ENCODE measurements at regions not wholly inside any gene's neighbourhood (a gene's known extent, or its start where the extent isn't known, plus 50 kb on each side); places are given as distances from the start of the nearest gene placed in this dataset.

DNA sequence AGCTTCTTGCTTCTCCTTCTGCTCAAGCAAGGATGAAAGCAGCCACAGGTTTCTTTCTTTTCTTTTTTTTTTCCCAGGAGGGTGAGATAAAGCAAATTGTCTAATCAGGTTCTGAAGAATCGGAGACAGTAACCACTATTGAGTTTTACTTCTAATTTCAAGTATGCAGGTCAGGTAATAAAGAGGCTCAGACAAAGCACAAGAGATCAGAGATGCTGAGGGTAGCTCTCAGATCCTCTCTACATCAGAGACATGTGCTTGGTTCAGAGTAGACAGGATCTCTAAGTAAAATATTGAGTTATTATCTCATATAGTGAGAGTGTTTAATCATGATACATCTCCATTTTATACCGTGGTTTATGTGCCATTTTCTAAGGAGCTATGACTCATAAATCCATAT, 168.5 kb downstream of the NFKBIZ start:
- WGBS (ENCODE audit: insufficient coverage, low coverage, low lambda C conversion rate, missing lambda C conversion rate) = 63% methylated on average over 2 of the region's 2 CpGs
- no peak for TF ChIP-seq POLR2A (IDR thresholded peaks at IDR 0.05)
- TF ChIP-seq, protein P1, sequence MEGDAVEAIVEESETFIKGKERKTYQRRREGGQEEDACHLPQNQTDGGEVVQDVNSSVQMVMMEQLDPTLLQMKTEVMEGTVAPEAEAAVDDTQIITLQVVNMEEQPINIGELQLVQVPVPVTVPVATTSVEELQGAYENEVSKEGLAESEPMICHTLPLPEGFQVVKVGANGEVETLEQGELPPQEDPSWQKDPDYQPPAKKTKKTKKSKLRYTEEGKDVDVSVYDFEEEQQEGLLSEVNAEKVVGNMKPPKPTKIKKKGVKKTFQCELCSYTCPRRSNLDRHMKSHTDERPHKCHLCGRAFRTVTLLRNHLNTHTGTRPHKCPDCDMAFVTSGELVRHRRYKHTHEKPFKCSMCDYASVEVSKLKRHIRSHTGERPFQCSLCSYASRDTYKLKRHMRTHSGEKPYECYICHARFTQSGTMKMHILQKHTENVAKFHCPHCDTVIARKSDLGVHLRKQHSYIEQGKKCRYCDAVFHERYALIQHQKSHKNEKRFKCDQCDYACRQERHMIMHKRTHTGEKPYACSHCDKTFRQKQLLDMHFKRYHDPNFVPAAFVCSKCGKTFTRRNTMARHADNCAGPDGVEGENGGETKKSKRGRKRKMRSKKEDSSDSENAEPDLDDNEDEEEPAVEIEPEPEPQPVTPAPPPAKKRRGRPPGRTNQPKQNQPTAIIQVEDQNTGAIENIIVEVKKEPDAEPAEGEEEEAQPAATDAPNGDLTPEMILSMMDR (IDR thresholded peaks at IDR 0.05) = no peak
- no peaks in the 10 kb centered on the region for H3K27me3 ChIP-seq
- H3K4me1 ChIP-seq = no peaks in the 10 kb centered on the region
- ATAC-seq (no peak), DNase-seq (no peak)
- no peaks in the 10 kb centered on the region for H3K9me3 ChIP-seq
- H3K4me3 ChIP-seq = no peak overlapping the region
- intact Hi-C loops (cut with DNase I) = no loop called here
- H3K27ac ChIP-seq = no peak overlapping the region
- no peaks in the 10 kb centered on the region for H3K36me3 ChIP-seq

DNA sequence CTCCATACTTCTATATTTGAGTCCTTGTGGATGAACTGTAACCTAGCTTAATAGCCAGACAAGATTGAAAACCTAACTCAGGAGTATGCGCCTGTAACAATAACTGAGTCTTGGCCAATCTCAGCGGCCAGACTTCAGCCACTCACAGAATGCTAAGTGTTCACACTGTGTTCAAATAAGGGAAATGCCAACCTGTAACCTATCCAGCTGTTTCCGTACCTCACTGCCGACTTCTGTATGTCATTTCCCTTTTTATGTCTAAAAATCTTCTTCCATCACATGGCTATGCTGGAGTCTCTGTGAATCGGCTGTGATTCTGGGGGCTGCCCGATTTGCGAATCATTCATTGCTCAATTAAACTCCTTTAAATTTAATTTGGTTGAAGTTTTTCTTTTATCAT, 169.2 kb downstream of the NFKBIZ start:
- intact Hi-C loops (cut with DNase I) = no loop called here
- H3K36me3 ChIP-seq = no peaks in the 10 kb centered on the region
- TF ChIP-seq, protein P1 (IDR thresholded peaks at IDR 0.05) = no peak
- TF ChIP-seq POLR2A (IDR thresholded peaks at IDR 0.05) = no peak
- H3K9me3 ChIP-seq = no peaks in the 10 kb centered on the region
- WGBS (ENCODE audit: insufficient coverage, low coverage, low lambda C conversion rate, missing lambda C conversion rate) = 57% methylated on average over 7 of the region's 7 CpGs
- H3K27me3 ChIP-seq = no peaks in the 10 kb centered on the region
- H3K4me1 ChIP-seq = no peaks in the 10 kb centered on the region
- H3K27ac ChIP-seq = no peak overlapping the region
- H3K4me3 ChIP-seq = no peak overlapping the region
- ATAC-seq (no peak), DNase-seq (no peak)

DNA sequence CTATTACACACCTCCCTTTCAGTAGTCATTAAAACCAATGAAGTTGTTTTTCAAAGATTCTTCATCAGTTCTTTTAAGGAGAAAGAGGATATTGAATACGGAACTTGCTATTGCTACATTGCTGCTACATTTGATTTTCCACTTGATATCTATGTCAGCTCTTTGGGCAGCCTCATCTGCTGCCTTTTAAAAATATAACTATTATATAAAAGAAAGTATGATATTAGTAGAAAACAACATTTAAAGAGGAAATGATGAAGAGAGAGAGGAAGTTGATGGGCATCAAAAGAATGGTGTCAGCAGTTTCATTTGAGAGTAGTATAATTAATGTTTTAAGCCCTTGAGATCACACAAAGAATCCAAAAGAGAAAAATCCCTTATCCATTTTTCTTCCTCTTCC, 171.4 kb downstream of the NFKBIZ start:
- intact Hi-C loops (cut with DNase I) = no loop called here
- Histone ChIP-seq H3K36me3 (no peaks in the 10 kb centered on the region), H3K4me3 (no peak overlapping the region), H3K27me3 (no peaks in the 10 kb centered on the region), H3K9me3 (no peaks in the 10 kb centered on the region), H3K4me1 (no peaks in the 10 kb centered on the region), H3K27ac (no peak overlapping the region)
- DNase-seq (no peak), ATAC-seq (peak in 2 of 4 donors; percentile 33 to 37)
- WGBS (ENCODE audit: insufficient coverage, low coverage, low lambda C conversion rate, missing lambda C conversion rate) = 70% methylated on average over 1 of the region's 1 CpG
- no peak for TF ChIP-seq POLR2A (IDR thresholded peaks at IDR 0.05)
- TF ChIP-seq, protein P1 (IDR thresholded peaks at IDR 0.05) = no peak

DNA sequence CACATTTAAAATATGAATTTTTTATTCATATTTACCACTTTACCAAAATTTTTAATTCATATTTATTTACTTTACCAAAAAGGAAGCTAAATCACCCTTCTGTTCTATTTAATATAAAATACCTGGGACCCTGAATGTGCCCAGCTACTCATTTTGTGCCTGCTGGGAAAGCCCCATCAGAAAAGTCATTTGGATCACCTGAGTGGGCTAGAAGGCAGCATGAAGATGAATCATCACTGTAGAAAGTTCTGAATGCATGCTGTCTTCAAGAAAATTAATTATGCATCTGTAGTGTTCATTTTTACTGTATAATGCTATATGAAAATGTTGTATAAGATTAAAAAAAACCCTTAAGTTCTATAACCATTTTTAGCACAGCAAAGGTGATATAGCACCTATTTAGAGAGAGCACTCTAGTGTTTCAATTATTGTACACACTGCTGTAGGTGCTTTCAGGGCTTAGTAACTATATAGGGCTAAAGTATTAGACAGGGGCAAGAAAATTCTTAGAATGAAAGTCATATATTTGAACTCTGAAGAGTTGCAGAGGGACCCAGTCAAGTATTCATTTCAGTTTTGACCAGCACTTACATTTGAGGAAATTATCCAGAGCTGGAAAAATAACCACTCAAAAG, 175.1 kb downstream of the NFKBIZ start:
- H3K4me3 ChIP-seq = no peak overlapping the region
- no peak for DNase-seq
- no peak overlapping the region for H3K27ac ChIP-seq
- no peaks in the 10 kb centered on the region for H3K27me3 ChIP-seq
- no peaks in the 10 kb centered on the region for H3K4me1 ChIP-seq
- H3K9me3 ChIP-seq = no peaks in the 10 kb centered on the region
- intact Hi-C loops (cut with DNase I) = no loop called here
- H3K36me3 ChIP-seq = no peaks in the 10 kb centered on the region
- TF ChIP-seq, protein P1 (IDR thresholded peaks at IDR 0.05) = no peak
- TF ChIP-seq POLR2A (IDR thresholded peaks at IDR 0.05) = no peak
- ATAC-seq = no peak

Data from right lobe of liver (tissue), 6 donors.